ENCODE measurements at regions not wholly inside any gene's neighbourhood (a gene's known extent, or its start where the extent isn't known, plus 50 kb on each side); places are given as distances from the start of the nearest gene placed in this dataset.
A peak's percentile ranks its signal among the peaks of the same experiment; 100 is the strongest.

DNA sequence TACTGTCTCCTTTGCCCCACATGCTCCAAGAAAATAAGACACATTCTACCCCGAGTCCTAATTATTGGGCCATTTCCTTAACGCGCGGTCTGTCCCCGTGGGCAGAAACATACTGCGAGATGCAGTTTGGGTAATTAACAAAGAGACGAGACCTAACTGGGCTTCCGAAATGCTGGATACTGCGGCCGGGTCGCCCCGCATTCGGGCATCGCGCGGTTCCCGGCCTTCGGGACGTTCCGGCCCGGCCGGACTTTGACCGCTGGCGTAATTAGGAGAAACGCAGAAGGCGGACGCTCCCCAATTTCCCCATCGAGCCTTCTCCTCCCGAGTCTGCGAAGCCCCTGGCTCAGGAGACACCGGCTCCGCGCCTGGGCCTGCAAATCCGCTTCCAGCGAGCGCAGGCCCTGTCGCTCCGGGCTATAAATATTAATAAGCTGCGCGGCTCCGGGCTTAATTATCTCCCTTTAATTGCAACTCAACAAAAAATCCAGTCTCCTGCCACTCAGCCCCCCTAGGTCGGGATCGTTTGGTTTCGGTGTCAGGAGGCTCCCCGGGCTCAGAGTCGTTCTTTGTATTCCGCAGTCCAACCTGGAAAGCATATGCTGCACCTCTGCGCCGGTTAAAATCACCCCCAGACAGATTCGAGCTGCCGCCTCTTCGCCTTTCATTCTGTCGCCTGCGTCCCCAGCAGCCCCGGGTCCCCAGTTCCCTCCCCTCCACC is 131.5 kb downstream of the SPAG6 start:
- Histone ChIP-seq H3K27ac (no peak overlapping the region), H3K4me1 (no peaks in the 10 kb centered on the region), H3K27me3 (peaks cover 2 to 33% of the 10 kb centered on the region in 2 donors), H3K9me3 (no peaks in the 10 kb centered on the region), H3K36me3 (no peaks in the 10 kb centered on the region), H3K4me3 (peak overlapping the region; percentile 38 to 67 (median 46))
- TF ChIP-seq POLR2AphosphoS5 (IDR thresholded peaks at IDR 0.05) (no peak), POLR2A (IDR thresholded peaks at IDR 0.05) (no peak)
- TF ChIP-seq, protein P1, sequence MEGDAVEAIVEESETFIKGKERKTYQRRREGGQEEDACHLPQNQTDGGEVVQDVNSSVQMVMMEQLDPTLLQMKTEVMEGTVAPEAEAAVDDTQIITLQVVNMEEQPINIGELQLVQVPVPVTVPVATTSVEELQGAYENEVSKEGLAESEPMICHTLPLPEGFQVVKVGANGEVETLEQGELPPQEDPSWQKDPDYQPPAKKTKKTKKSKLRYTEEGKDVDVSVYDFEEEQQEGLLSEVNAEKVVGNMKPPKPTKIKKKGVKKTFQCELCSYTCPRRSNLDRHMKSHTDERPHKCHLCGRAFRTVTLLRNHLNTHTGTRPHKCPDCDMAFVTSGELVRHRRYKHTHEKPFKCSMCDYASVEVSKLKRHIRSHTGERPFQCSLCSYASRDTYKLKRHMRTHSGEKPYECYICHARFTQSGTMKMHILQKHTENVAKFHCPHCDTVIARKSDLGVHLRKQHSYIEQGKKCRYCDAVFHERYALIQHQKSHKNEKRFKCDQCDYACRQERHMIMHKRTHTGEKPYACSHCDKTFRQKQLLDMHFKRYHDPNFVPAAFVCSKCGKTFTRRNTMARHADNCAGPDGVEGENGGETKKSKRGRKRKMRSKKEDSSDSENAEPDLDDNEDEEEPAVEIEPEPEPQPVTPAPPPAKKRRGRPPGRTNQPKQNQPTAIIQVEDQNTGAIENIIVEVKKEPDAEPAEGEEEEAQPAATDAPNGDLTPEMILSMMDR (IDR thresholded peaks at IDR 0.05), result no peak
- intact Hi-C loops (cut with DNase I; ENCODE audit: low total_unique reads), result no loop called here
- no peak for DNase-seq (ENCODE audit: low spot score in 2 of 2)

- no peaks in the 10 kb centered on the region for H3K4me1 ChIP-seq
- H3K9me3 ChIP-seq, result no peaks in the 10 kb centered on the region
- DNase-seq (ENCODE audit: low spot score in 2 of 2), result no peak
- intact Hi-C loops (cut with DNase I; ENCODE audit: low total_unique reads), result no loop called here
- no peak for TF ChIP-seq POLR2AphosphoS5 (IDR thresholded peaks at IDR 0.05)
- no peak overlapping the region for H3K4me3 ChIP-seq
- peaks cover 2 to 33% of the 10 kb centered on the region in 2 donors for H3K27me3 ChIP-seq
- no peak overlapping the region for H3K27ac ChIP-seq
- H3K36me3 ChIP-seq, result no peaks in the 10 kb centered on the region
Measured at GRCh38 chr10:22477334-22478287, 132.3 kb downstream of the SPAG6 start.

DNA sequence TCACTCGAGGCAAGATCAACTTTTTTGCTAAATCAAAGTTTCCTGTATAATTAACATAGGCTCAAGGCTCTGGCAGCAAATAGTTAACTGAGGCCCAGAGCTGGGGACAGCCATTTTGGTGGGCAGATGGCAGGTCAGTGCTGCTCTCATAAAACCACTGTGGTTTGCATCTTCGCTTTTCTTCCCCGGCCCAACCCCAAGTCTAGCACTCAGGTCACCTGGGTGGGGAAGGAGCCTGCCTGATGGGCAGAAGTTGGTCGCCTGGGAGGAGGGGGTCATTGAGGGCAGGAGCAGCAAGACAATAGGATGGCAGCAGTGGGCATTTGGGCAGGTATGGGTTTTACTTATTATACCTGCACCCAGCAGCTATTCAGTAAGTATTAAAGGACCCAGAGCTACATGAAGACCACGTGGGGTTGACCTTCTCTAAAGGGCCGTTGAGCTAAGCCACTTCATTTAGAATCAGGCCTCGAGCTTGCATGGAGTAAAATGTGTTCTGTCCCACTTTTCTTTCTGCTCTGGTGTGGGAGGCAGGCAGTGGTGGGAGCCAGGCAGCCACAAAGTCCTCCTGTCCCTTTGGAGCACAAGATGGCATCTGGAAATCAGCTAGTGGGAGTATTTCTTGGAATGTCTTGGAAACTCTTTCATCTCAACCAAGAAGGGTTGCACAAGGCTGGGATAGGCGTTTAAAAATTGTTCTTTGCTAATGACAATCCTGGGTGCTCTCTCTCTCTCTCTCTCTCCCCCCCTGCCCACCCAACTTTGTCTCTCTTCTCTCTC is 133.4 kb downstream of the SPAG6 start:
- intact Hi-C loops (cut with DNase I; ENCODE audit: low total_unique reads), result no loop called here
- no peak overlapping the region for H3K4me3 ChIP-seq
- H3K27me3 ChIP-seq, result peaks cover 2 to 33% of the 10 kb centered on the region in 2 donors
- H3K27ac ChIP-seq, result no peak overlapping the region
- no peaks in the 10 kb centered on the region for H3K9me3 ChIP-seq
- no peaks in the 10 kb centered on the region for H3K36me3 ChIP-seq
- DNase-seq (ENCODE audit: low spot score in 2 of 2), result no peak
- TF ChIP-seq POLR2AphosphoS5 (IDR thresholded peaks at IDR 0.05) (no peak), POLR2A (IDR thresholded peaks at IDR 0.05) (no peak)
- no peaks in the 10 kb centered on the region for H3K4me1 ChIP-seq

DNA sequence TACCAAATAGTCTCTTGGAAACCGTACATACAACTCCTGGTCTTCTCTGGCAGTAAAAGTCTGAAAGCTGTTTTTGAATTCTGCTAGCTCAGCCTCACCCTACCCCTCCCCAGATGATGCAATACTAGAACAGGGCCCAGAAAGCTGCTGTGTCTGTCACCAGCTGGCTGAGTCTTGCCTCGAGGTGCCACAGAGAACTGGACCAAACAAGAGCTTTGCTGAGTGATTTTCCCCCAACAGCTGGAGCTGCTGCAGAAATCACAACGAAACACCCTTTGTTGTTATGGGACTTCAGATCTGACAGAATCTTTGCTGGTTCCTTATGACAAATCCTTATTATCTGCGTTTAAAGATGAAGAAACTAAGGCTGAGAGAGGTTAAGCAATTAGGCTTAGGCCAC is 134.1 kb downstream of the SPAG6 start:
- TF ChIP-seq, protein P1 (IDR thresholded peaks at IDR 0.05), result no peak
- TF ChIP-seq POLR2AphosphoS5 (IDR thresholded peaks at IDR 0.05), result no peak
- TF ChIP-seq POLR2A (IDR thresholded peaks at IDR 0.05), result no peak
- Histone ChIP-seq H3K9me3 (no peaks in the 10 kb centered on the region), H3K36me3 (no peaks in the 10 kb centered on the region), H3K27ac (no peak overlapping the region), H3K27me3 (peaks cover 2 to 33% of the 10 kb centered on the region in 2 donors), H3K4me1 (no peaks in the 10 kb centered on the region), H3K4me3 (no peak overlapping the region)
- DNase-seq (ENCODE audit: low spot score in 2 of 2), result no peak
- intact Hi-C loops (cut with DNase I; ENCODE audit: low total_unique reads), result no loop called here

- intact Hi-C loops (cut with DNase I; ENCODE audit: low total_unique reads), result no loop called here
- Histone ChIP-seq H3K36me3 (no peaks in the 10 kb centered on the region), H3K27ac (no peak overlapping the region), H3K27me3 (peaks cover 2 to 18% of the 10 kb centered on the region in 2 donors), H3K4me1 (no peaks in the 10 kb centered on the region), H3K9me3 (no peaks in the 10 kb centered on the region), H3K4me3 (no peak overlapping the region)
- TF ChIP-seq POLR2A (IDR thresholded peaks at IDR 0.05) (no peak), POLR2AphosphoS5 (IDR thresholded peaks at IDR 0.05) (no peak)
- TF ChIP-seq, protein P1 (IDR thresholded peaks at IDR 0.05), result no peak
- no peak for DNase-seq (ENCODE audit: low spot score in 2 of 2)
Measured at GRCh38 chr10:22481106-22481505, 135.8 kb downstream of the SPAG6 start.

Measured in breast epithelium (tissue), 4 donors.